ENCODE measurements at regions not wholly inside any gene's neighbourhood (a gene's known extent, or its start where the extent isn't known, plus 50 kb on each side); places are given as distances from the start of the nearest gene placed in this dataset.

DNA sequence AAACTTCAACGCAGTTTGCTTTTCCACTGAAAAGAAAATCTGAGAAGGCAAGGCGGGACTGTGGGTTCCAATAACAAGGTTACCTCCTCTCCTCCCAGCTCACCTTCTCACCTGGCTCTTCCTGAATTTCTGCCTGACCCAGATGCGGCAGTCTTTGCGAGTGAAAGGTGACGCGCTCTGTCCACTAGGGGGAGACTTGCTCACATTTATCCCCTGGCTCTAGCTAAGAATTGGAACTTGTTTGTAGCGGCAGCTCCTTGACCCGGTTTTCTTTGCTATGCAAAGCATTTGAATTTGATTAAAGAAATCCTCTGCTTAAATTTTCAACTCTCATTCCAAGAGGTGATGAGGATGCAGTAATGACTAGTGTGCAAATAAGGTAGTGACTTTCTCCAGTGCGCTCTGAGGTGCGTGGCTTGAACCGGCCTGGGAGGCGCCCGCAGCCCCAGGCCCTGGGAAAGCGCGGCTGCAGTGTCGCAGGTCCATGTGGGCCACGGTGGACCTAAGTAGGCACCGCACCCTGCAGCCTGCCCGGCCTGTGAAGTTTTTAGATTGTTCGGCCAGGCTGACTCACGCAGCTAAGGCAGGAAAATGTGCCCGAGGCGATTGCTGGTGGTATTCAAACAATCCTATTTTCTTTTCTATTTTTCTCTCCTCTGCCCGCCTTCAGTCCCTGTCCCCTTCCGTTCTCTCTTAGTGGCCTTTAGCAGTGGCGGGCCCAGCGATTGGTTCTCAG, 336.9 kb upstream of the NPSR1 start:
- TF ChIP-seq ZNF408 (CRISPR knock-in tag; IDR thresholded peaks at IDR 0.05; ENCODE audit: low read depth) = no peak
- no peak for TF ChIP-seq YY1 (IDR thresholded peaks at IDR 0.05; ENCODE audit: borderline replicate concordance in 1 of 3, control insufficient read depth in 1 of 3, extremely low read depth in 1 of 3, insufficient read depth in 3 of 3, insufficient read length in 1 of 3, insufficient replicate concordance in 2 of 3, low read depth in 1 of 3, low read length in 2 of 3)
- no peak for TF ChIP-seq ZNF274 (IDR thresholded peaks at IDR 0.05; ENCODE audit: borderline replicate concordance, low read depth, low read length)
- TF ChIP-seq CBFA2T3 (IDR thresholded peaks at IDR 0.05) = no peak
- TF ChIP-seq, protein P1, sequence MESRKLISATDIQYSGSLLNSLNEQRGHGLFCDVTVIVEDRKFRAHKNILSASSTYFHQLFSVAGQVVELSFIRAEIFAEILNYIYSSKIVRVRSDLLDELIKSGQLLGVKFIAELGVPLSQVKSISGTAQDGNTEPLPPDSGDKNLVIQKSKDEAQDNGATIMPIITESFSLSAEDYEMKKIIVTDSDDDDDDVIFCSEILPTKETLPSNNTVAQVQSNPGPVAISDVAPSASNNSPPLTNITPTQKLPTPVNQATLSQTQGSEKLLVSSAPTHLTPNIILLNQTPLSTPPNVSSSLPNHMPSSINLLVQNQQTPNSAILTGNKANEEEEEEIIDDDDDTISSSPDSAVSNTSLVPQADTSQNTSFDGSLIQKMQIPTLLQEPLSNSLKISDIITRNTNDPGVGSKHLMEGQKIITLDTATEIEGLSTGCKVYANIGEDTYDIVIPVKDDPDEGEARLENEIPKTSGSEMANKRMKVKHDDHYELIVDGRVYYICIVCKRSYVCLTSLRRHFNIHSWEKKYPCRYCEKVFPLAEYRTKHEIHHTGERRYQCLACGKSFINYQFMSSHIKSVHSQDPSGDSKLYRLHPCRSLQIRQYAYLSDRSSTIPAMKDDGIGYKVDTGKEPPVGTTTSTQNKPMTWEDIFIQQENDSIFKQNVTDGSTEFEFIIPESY (CRISPR knock-in tag; IDR thresholded peaks at IDR 0.05) = no peak
- no peak for TF ChIP-seq TCF3 (CRISPR knock-in tag; IDR thresholded peaks at IDR 0.05)
- TF ChIP-seq CREB1 (IDR thresholded peaks at IDR 0.05) = no peak
- TF ChIP-seq CREB1 (CRISPR knock-in tag; IDR thresholded peaks at IDR 0.05) = no peak
- TF ChIP-seq DACH1 (IDR thresholded peaks at IDR 0.05; ENCODE audit: partially characterized antibody) = no peak
- TF ChIP-seq RNF2 (IDR thresholded peaks at IDR 0.05) = no peak
- TF ChIP-seq, protein P2, sequence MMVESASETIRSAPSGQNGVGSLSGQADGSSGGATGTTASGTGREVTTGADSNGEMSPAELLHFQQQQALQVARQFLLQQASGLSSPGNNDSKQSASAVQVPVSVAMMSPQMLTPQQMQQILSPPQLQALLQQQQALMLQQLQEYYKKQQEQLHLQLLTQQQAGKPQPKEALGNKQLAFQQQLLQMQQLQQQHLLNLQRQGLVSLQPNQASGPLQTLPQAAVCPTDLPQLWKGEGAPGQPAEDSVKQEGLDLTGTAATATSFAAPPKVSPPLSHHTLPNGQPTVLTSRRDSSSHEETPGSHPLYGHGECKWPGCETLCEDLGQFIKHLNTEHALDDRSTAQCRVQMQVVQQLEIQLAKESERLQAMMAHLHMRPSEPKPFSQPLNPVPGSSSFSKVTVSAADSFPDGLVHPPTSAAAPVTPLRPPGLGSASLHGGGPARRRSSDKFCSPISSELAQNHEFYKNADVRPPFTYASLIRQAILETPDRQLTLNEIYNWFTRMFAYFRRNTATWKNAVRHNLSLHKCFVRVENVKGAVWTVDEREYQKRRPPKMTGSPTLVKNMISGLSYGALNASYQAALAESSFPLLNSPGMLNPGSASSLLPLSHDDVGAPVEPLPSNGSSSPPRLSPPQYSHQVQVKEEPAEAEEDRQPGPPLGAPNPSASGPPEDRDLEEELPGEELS (CRISPR knock-in tag; IDR thresholded peaks at IDR 0.05; ENCODE audit: borderline replicate concordance) = no peak
- no peak for TF ChIP-seq CHD4 (IDR thresholded peaks at IDR 0.05; ENCODE audit: insufficient read depth, insufficient replicate concordance, low read depth, low read length, poor library complexity, severe bottlenecking)
- no peak for TF ChIP-seq ZNF75A (CRISPR knock-in tag; IDR thresholded peaks at IDR 0.05)
